SJSA1 (cell line): ENCODE measurements at regions not wholly inside any gene's neighbourhood (a gene's known extent, or its start where the extent isn't known, plus 50 kb on each side); places are given as distances from the start of the nearest gene placed in this dataset.
"Not testable (repeated sequence)": the region's sequence is repeated elsewhere in the genome, so short reads cannot be mapped to it uniquely, and the experiment has no call there.

Experiments
- DNase-seq, 2 experiments: peaks; one replicate each; pipeline ENCODE4 v3.0.0-alpha.2; 2015 to 2020; ENCODE audit warnings: low spot score in 2 of 2, low read depth in 1 of 2
- H3K27ac ChIP-seq: fragments of 250-450 bp; sonication (Bioruptor Pico); 2 replicates; pipeline ENCODE4 v1.5.1; 2020; ENCODE audit warnings: mild to moderate bottlenecking, moderate library complexity
- H3K27me3 ChIP-seq: fragments of 250-450 bp; sonication (Bioruptor Pico); replicated peaks from 2 replicates; pipeline ENCODE4 v1.5.1; 2020; ENCODE audit warnings: mild to moderate bottlenecking, moderate library complexity
- H3K36me3 ChIP-seq: fragments of 250-450 bp; sonication (Bioruptor Pico); 2 replicates; pipeline ENCODE4 v1.5.1; 2020; ENCODE audit warnings: mild to moderate bottlenecking
- H3K4me1 ChIP-seq: fragments of 250-450 bp; sonication (Bioruptor Pico); replicated peaks from 2 replicates; pipeline ENCODE4 v1.6.1; 2021; ENCODE audit warnings: mild to moderate bottlenecking
- H3K4me3 ChIP-seq: fragments of 250-450 bp; sonication (Bioruptor Pico); 2 replicates; pipeline ENCODE4 v1.5.1; 2020; ENCODE audit warnings: mild to moderate bottlenecking
- H3K9me3 ChIP-seq: fragments of 250-450 bp; sonication (Bioruptor Pico); replicated peaks from 2 replicates; pipeline ENCODE4 v1.5.1; 2020; ENCODE audit warnings: mild to moderate bottlenecking

GRCh38 chr15:72859757-72860145 is 76.2 kb upstream of the ADPGK start:
- no peaks in the 10 kb centered on the region for H3K9me3 ChIP-seq
- no peak overlapping the region for H3K4me3 ChIP-seq
- H3K4me1 ChIP-seq = no peaks in the 10 kb centered on the region
- no peak overlapping the region for H3K27ac ChIP-seq
- H3K27me3 ChIP-seq = no peaks in the 10 kb centered on the region
- no peak for DNase-seq
- H3K36me3 ChIP-seq = no peaks in the 10 kb centered on the region

GRCh38 chr15:72859017-72859756 is 75.6 kb upstream of the ADPGK start:
- H3K4me3 ChIP-seq = no peak overlapping the region
- H3K27me3 ChIP-seq = no peaks in the 10 kb centered on the region
- no peaks in the 10 kb centered on the region for H3K4me1 ChIP-seq
- H3K27ac ChIP-seq = no peak overlapping the region
- H3K36me3 ChIP-seq = no peaks in the 10 kb centered on the region
- peak in 1 of 2 experiments; percentile 23 for DNase-seq
- no peaks in the 10 kb centered on the region for H3K9me3 ChIP-seq

GRCh38 chr15:72858205-72858604 is 74.6 kb upstream of the ADPGK start:
- no peaks in the 10 kb centered on the region for H3K27me3 ChIP-seq
- peak in 1 of 2 experiments; percentile 16 for DNase-seq
- no peak overlapping the region for H3K4me3 ChIP-seq
- no peaks in the 10 kb centered on the region for H3K4me1 ChIP-seq
- no peaks in the 10 kb centered on the region for H3K9me3 ChIP-seq
- H3K27ac ChIP-seq = no peak overlapping the region
- no peaks in the 10 kb centered on the region for H3K36me3 ChIP-seq

- no peaks in the 10 kb centered on the region for H3K9me3 ChIP-seq
- no peaks in the 10 kb centered on the region for H3K36me3 ChIP-seq
- H3K27ac ChIP-seq = no peak overlapping the region
- no peak overlapping the region for H3K4me3 ChIP-seq
- no peaks in the 10 kb centered on the region for H3K4me1 ChIP-seq
- DNase-seq = peak in 1 of 2 experiments; percentile 16
- no peaks in the 10 kb centered on the region for H3K27me3 ChIP-seq
Measured at GRCh38 chr15:72857331-72858063, 73.9 kb upstream of the ADPGK start.

- H3K36me3 ChIP-seq = no peaks in the 10 kb centered on the region
Measured at GRCh38 chr15:72856549-72857040, 73.0 kb upstream of the ADPGK start.

GRCh38 chr15:72855791-72856190 is 72.2 kb upstream of the ADPGK start:
- Histone ChIP-seq H3K4me1 (no peaks in the 10 kb centered on the region), H3K27me3 (no peaks in the 10 kb centered on the region), H3K4me3 (no peak overlapping the region), H3K9me3 (no peaks in the 10 kb centered on the region), H3K36me3 (no peaks in the 10 kb centered on the region), H3K27ac (no peak overlapping the region)
- peak in 1 of 2 experiments; percentile 19 for DNase-seq

More at GRCh38 chr15:72856549-72857040, 73.0 kb upstream of the ADPGK start:
- Histone ChIP-seq H3K4me1 (no peaks in the 10 kb centered on the region), H3K9me3 (no peaks in the 10 kb centered on the region), H3K4me3 (no peak overlapping the region), H3K27me3 (no peaks in the 10 kb centered on the region), H3K27ac (no peak overlapping the region)
- DNase-seq = peak in 1 of 2 experiments; percentile 30

- no peak overlapping the region for H3K27ac ChIP-seq
- H3K9me3 ChIP-seq = no peaks in the 10 kb centered on the region
- H3K27me3 ChIP-seq = no peaks in the 10 kb centered on the region
- no peak overlapping the region for H3K4me3 ChIP-seq
- no peaks in the 10 kb centered on the region for H3K36me3 ChIP-seq
- DNase-seq = no peak
- no peaks in the 10 kb centered on the region for H3K4me1 ChIP-seq
Measured at GRCh38 chr15:72852273-72852672, 68.7 kb upstream of the ADPGK start.

- no peaks in the 10 kb centered on the region for H3K27me3 ChIP-seq
- H3K9me3 ChIP-seq = no peaks in the 10 kb centered on the region
- no peak for DNase-seq
- no peak overlapping the region for H3K27ac ChIP-seq
- H3K4me1 ChIP-seq = no peaks in the 10 kb centered on the region
- H3K36me3 ChIP-seq = no peaks in the 10 kb centered on the region
- no peak overlapping the region for H3K4me3 ChIP-seq
Measured at GRCh38 chr15:72851586-72851985, 68.0 kb upstream of the ADPGK start.

GRCh38 chr15:72850833-72851232 is 67.3 kb upstream of the ADPGK start:
- no peaks in the 10 kb centered on the region for H3K36me3 ChIP-seq
- DNase-seq = no peak
- H3K4me1 ChIP-seq = no peaks in the 10 kb centered on the region
- no peaks in the 10 kb centered on the region for H3K27me3 ChIP-seq
- no peak overlapping the region for H3K27ac ChIP-seq
- no peaks in the 10 kb centered on the region for H3K9me3 ChIP-seq
- H3K4me3 ChIP-seq = no peak overlapping the region

GRCh38 chr15:72847806-72848205 is 64.2 kb upstream of the ADPGK start:
- H3K4me3 ChIP-seq = no peak overlapping the region
- no peaks in the 10 kb centered on the region for H3K36me3 ChIP-seq
- no peaks in the 10 kb centered on the region for H3K9me3 ChIP-seq
- no peak overlapping the region for H3K27ac ChIP-seq
- H3K4me1 ChIP-seq = no peaks in the 10 kb centered on the region
- H3K27me3 ChIP-seq = no peaks in the 10 kb centered on the region
- DNase-seq = no peak

GRCh38 chr15:72847033-72847432 is 63.5 kb upstream of the ADPGK start:
- Histone ChIP-seq H3K9me3 (no peaks in the 10 kb centered on the region), H3K4me3 (no peak overlapping the region), H3K4me1 (no peaks in the 10 kb centered on the region), H3K27me3 (no peaks in the 10 kb centered on the region), H3K27ac (no peak overlapping the region), H3K36me3 (no peaks in the 10 kb centered on the region)
- DNase-seq = no peak

- Histone ChIP-seq H3K36me3 (no peaks in the 10 kb centered on the region), H3K9me3 (no peaks in the 10 kb centered on the region), H3K27me3 (no peaks in the 10 kb centered on the region), H3K4me3 (no peak overlapping the region), H3K27ac (no peak overlapping the region), H3K4me1 (no peaks in the 10 kb centered on the region)
- no peak for DNase-seq
Measured at GRCh38 chr15:72845981-72846383, 62.4 kb upstream of the ADPGK start.

GRCh38 chr15:72844067-72844466 is 60.5 kb upstream of the ADPGK start:
- Histone ChIP-seq H3K36me3 (no peaks in the 10 kb centered on the region), H3K9me3 (no peaks in the 10 kb centered on the region), H3K4me1 (no peaks in the 10 kb centered on the region), H3K4me3 (no peak overlapping the region), H3K27me3 (no peaks in the 10 kb centered on the region), H3K27ac (no peak overlapping the region)
- no peak for DNase-seq

GRCh38 chr15:72843340-72843739 is 59.8 kb upstream of the ADPGK start:
- H3K27ac ChIP-seq, DNase-seq: not testable (repeated sequence)

More at GRCh38 chr15:72843340-72843739, 59.8 kb upstream of the ADPGK start:
- H3K4me1 ChIP-seq, H3K9me3 ChIP-seq, H3K27me3 ChIP-seq, H3K4me3 ChIP-seq, H3K36me3 ChIP-seq: not testable (repeated sequence)
